ENCODE measurements at regions not wholly inside any gene's neighbourhood (a gene's known extent, or its start where the extent isn't known, plus 50 kb on each side); places are given as distances from the start of the nearest gene placed in this dataset.

- TF ChIP-seq POLR2AphosphoS5 (IDR thresholded peaks at IDR 0.05) (no peak), POLR2A (IDR thresholded peaks at IDR 0.05) (no peak)
- TF ChIP-seq, protein P1, sequence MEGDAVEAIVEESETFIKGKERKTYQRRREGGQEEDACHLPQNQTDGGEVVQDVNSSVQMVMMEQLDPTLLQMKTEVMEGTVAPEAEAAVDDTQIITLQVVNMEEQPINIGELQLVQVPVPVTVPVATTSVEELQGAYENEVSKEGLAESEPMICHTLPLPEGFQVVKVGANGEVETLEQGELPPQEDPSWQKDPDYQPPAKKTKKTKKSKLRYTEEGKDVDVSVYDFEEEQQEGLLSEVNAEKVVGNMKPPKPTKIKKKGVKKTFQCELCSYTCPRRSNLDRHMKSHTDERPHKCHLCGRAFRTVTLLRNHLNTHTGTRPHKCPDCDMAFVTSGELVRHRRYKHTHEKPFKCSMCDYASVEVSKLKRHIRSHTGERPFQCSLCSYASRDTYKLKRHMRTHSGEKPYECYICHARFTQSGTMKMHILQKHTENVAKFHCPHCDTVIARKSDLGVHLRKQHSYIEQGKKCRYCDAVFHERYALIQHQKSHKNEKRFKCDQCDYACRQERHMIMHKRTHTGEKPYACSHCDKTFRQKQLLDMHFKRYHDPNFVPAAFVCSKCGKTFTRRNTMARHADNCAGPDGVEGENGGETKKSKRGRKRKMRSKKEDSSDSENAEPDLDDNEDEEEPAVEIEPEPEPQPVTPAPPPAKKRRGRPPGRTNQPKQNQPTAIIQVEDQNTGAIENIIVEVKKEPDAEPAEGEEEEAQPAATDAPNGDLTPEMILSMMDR (IDR thresholded peaks at IDR 0.05) = no peak
Measured at GRCh38 chr5:18220631-18221030, 586.4 kb downstream of the TAF11L14 start.

All from breast epithelium (tissue), 3 donors.